ENCODE measurements at regions not wholly inside any gene's neighbourhood (a gene's known extent, or its start where the extent isn't known, plus 50 kb on each side); places are given as distances from the start of the nearest gene placed in this dataset.

- TF ChIP-seq HOXA7 (CRISPR knock-in tag; IDR thresholded peaks at IDR 0.05), result no peak
- TF ChIP-seq, protein P1, sequence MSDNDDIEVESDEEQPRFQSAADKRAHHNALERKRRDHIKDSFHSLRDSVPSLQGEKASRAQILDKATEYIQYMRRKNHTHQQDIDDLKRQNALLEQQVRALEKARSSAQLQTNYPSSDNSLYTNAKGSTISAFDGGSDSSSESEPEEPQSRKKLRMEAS (IDR thresholded peaks at IDR 0.05), result no peak
Observed at GRCh38 chr13:90896002-90896401, 451.5 kb upstream of the MIR17HG start.
